AG09309 (cell line): ENCODE measurements at regions not wholly inside any gene's neighbourhood (a gene's known extent, or its start where the extent isn't known, plus 50 kb on each side); places are given as distances from the start of the nearest gene placed in this dataset.

Experiments used
- DNase-seq: peaks from one replicate; pipeline ENCODE4 v3.0.0-alpha.2; 2010; ENCODE audit warnings: low read depth
- H3K4me3 ChIP-seq: 2 replicates; pipeline ENCODE4 v1.5.1; 2011; ENCODE audit warnings: mild to moderate bottlenecking, low read depth, low read length, moderate library complexity; ENCODE audit not compliant: control insufficient read depth
- TF ChIP-seq, protein P1 (sequence below): IDR thresholded peaks from 2 replicates; pipeline ENCODE4 v1.5.1; 2011; ENCODE audit warnings: mild to moderate bottlenecking, low read depth, low read length, inconsistent platforms; ENCODE audit not compliant: insufficient read depth, control insufficient read depth; ENCODE audit errors: missing control alignments

DNA sequence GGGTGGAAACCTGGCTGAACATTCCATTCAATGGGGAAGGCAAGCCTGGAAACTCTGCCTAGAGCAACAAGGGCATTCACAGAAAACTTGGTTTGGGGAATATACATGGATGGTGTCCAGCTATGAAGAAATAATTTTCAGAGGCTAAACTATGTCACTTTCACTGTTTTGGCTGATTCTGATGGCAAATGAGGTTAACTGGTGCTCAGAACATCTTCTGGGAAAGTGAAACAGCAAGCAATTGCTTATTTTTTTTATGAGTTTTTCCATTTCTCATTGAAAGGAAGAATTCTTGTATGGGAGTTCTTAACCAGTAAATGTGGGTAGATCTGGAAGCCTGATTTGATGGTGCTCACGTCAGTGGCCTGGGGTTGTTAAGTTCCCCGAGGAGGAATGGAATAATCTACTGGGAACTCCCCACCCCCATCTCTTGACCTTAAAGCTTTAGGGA lies 132.8 kb upstream of the BTG1 start:
- DNase-seq, result peak; percentile 29
- TF ChIP-seq, protein P1, sequence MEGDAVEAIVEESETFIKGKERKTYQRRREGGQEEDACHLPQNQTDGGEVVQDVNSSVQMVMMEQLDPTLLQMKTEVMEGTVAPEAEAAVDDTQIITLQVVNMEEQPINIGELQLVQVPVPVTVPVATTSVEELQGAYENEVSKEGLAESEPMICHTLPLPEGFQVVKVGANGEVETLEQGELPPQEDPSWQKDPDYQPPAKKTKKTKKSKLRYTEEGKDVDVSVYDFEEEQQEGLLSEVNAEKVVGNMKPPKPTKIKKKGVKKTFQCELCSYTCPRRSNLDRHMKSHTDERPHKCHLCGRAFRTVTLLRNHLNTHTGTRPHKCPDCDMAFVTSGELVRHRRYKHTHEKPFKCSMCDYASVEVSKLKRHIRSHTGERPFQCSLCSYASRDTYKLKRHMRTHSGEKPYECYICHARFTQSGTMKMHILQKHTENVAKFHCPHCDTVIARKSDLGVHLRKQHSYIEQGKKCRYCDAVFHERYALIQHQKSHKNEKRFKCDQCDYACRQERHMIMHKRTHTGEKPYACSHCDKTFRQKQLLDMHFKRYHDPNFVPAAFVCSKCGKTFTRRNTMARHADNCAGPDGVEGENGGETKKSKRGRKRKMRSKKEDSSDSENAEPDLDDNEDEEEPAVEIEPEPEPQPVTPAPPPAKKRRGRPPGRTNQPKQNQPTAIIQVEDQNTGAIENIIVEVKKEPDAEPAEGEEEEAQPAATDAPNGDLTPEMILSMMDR, result no peak
- no peak overlapping the region for H3K4me3 ChIP-seq

DNA sequence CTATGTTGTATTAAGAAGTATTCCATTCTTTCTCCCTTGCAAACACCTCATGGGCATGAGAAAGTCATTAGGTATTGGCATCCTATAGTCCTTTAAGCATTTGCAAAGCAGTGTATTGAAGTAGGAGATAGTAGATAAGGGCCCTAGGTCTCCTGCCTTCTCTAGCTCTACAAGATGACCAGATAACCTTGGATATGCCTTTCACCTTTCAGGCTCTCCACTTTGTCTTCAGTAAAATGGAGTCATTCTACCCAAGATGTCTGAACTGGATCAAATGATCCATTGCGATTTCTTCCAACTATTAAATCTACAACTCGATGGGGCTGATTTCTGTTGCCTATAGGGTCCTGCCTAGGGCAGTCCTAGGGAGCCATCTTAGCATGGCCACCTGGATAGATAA lies 132.1 kb upstream of the BTG1 start:
- no peak for DNase-seq
- TF ChIP-seq, protein P1, result no peak
- no peak overlapping the region for H3K4me3 ChIP-seq

DNA sequence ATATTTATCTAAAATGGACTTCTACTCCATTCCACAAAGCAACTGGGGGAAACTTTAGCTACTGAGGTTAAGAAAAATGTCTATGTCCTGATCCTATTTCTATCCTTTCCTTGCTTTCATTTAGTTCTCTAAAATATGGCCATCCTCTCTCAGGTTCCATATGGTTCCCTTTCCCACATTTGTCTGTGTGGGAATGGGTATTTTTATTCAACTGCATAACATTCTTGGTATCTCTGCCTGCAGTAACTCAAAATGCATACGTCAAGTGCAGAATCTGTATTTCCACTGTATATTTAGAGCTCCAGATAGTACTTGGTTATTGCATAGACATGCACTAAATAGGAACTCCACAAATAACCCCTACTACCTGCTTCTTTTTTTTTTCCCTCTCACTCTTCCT lies 130.6 kb upstream of the BTG1 start:
- TF ChIP-seq, protein P1, result no peak
- no peak for DNase-seq
- no peak overlapping the region for H3K4me3 ChIP-seq

DNA sequence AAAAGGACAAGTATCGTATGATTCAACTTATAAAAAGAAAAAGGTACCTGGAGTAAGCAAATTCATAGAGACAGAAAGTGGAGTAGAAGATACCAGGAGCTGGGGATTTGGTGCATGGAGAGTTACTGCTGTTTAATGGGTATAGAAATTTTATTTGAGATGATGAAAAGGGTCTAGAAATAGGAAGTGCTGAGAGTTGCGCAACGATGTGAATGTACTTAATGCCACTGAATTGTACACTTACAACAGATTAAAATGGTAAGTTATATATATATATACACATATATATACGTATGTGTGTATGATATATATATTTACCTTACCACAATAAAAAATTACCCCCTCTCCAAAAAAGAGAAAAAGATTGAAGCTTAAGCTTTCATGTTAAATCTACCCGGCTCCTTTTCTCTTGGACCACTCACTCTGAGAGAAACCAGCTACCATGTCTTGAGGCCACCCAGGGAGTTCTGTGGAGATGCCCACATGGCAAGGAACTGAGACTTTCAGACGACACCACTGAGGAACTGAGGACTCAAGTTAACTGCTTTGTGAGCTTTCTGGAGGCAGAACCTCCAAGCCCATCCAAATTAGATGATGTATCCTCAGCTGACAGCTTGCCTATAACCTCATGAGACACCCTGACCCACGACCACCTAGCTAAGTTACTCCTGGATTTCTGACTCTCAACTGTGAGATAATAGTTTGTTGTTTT lies 130.0 kb upstream of the BTG1 start:
- TF ChIP-seq, protein P1, result no peak
- DNase-seq, result no peak
- no peak overlapping the region for H3K4me3 ChIP-seq

DNA sequence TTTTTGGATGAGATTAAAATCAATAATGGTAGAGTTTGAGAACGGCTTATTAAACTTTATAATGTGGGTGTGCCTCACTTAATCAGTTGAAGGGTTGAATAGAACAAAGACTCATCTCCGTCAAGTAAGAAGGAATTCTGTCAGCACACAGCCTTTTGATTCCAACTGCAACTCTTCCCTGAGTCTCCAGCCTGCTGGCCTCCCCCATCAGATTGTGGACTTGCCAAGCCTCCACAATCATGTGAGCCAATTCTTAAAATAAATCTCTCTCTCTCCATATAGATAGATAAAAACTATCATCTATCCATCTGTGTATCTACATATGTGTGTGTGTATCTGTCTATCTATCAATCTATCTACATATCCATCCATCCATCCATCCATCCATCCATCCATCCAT lies 127.4 kb upstream of the BTG1 start:
- no peak overlapping the region for H3K4me3 ChIP-seq
- no peak for DNase-seq
- TF ChIP-seq, protein P1, result no peak

DNA sequence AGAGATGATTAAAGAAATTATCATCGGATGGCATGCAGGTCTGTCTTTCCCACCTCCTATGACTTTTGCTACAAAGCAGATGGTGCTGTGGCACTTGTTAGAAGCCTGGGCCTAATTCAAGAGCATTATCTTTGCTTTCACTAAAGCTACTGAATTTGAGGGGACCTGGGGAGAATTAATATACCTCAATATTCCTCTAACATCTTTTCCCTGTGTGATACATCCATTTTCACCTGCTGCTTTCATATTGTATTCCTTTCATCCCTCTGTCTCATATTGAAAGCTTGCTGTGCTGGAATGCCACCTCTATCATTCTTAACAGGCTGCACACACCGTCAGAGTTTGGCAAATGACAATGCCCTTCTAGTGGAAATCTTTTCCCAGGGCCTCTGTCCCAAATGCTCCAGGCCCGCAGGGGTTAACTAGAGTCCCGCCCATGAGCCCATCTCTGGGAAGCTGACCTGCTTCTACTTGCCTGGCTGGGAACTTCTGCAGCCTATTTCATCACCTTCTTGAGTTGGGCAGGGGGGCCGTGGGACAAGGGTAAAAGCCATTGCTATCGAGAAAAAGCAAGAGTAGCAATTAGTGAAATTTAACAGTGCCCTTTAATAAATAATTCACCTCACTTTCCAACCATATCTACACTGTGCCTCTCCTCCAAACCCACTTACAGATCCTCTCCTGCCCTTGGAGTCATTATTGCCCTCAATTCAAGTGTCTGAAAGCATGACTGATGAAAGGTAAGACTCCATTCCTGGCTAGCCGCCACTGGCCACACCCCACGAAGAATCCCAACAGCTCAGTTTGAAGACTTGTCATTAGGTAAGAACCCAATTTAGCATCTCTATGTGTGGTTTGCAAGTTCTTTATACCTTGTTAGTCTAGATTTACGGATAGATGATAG lies 126.7 kb upstream of the BTG1 start:
- TF ChIP-seq, protein P1, result no peak
- H3K4me3 ChIP-seq, result no peak overlapping the region
- no peak for DNase-seq
